Prostate gland (tissue), 2 donors: ENCODE measurements at regions not wholly inside any gene's neighbourhood (a gene's known extent, or its start where the extent isn't known, plus 50 kb on each side); places are given as distances from the start of the nearest gene placed in this dataset.

ENCODE experiments used
- DNase-seq: peaks from one replicate; pipeline ENCODE4 v3.0.0-alpha.2; 2019; ENCODE audit warnings: low spot score
- H3K27ac ChIP-seq, 2 donors: fragments of 200-600 bp; sonication (generic); 2 replicates each; pipeline ENCODE4 v1.5.1; 2017 to 2019
- H3K27me3 ChIP-seq: fragments of 200-600 bp; sonication (generic); replicated peaks from 2 replicates; pipeline ENCODE4 v1.5.1; 2019; ENCODE audit not compliant: insufficient read depth
- H3K36me3 ChIP-seq, 2 donors: fragments of 200-600 bp; sonication (generic); 1 replicate in 1 of 2; 2 replicates in 1 of 2; pipeline versions ENCODE4 v1.5.1 to v1.8.1; 2017 to 2019
- H3K4me1 ChIP-seq: fragments of 200-600 bp; sonication (generic); replicated peaks from 2 replicates; pipeline ENCODE4 v1.5.1; 2019
- H3K4me3 ChIP-seq, 2 donors: fragments of 200-600 bp; sonication (generic); 2 replicates each; pipeline ENCODE4 v1.5.1; 2017 to 2019
- H3K9me3 ChIP-seq: fragments of 200-600 bp; sonication (generic); 2 replicates; pipeline ENCODE4 v1.5.1; 2017
- CTCF ChIP-seq, 4 experiments: fragments of 200-600 bp in 2 of 4; fragments of 450-650 bp in 2 of 4; sonication (generic) in 2 of 4; IDR thresholded peaks; 1 replicate in 3 of 4; 2 replicates in 1 of 4; pipeline ENCODE4 v1.5.1; 2016 to 2019; ENCODE audit warnings: antibody characterized with exemption in 4 of 4, mild to moderate bottlenecking in 2 of 4, moderate library complexity in 2 of 4
- POLR2A ChIP-seq: fragments of 450-650 bp; IDR thresholded peaks from one replicate; pipeline ENCODE4 v1.6.1; 2016; ENCODE audit warnings: antibody characterized with exemption, mild to moderate bottlenecking
- POLR2AphosphoS5 ChIP-seq: sonication (generic); formaldehyde crosslinking; IDR thresholded peaks from one replicate; pipeline ENCODE4 v1.6.1; 2017; ENCODE audit warnings: antibody characterized with exemption
- WGBS: methylation state at CpG from one replicate; pipeline ENCODE4 v1.1.5; 2018; 5-methylcytosine and 5-hydroxymethylcytosine counted together
- intact Hi-C: fragments of 100-400 bp; cut with DNase I; formaldehyde crosslinking; loops from one replicate; pipeline ENCODE4 v1.14.2; 2022

DNA sequence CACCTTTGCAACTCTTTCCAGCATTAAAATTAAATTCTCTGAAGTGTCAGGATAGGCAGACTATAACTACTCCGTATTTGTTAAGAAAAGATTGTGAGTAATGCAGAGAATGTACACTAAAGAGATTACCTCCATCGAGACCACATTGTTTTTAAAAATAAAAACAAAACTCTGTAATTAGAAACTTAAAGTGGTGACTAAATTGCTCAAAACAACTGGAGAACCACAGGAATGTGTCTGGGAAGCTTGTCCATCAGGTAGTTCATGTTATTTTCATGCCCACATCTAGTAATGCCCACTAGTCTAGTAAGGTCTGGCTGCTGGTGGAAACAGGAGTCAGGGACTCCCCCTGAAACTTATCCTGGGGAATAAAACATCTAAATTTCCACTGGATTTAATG lies 103.0 kb upstream of the FOXQ1 start:
- no peak overlapping the region for H3K27ac ChIP-seq
- no peaks in the 10 kb centered on the region for H3K4me1 ChIP-seq
- 90% methylated on average over 2 of the region's 2 CpGs for WGBS

GRCh38 chr6:1203546-1203945 lies 108.4 kb upstream of the FOXQ1 start:
- H3K27ac ChIP-seq: no peak overlapping the region
- TF ChIP-seq POLR2A (no peak), CTCF (IDR thresholded peaks at IDR 0.05) (no peak), POLR2AphosphoS5 (no peak)
- no peaks in the 10 kb centered on the region for H3K9me3 ChIP-seq
- H3K36me3 ChIP-seq: no peaks in the 10 kb centered on the region
- intact Hi-C loops: no loop called here
- no peak for DNase-seq
- H3K4me1 ChIP-seq: no peaks in the 10 kb centered on the region
- no peaks in the 10 kb centered on the region for H3K27me3 ChIP-seq
- 74% methylated on average over 5 of the region's 5 CpGs for WGBS
- H3K4me3 ChIP-seq: no peak overlapping the region

More for the DNA sequence above, 103.0 kb upstream of the FOXQ1 start:
- H3K36me3 ChIP-seq: no peaks in the 10 kb centered on the region
- H3K9me3 ChIP-seq: no peaks in the 10 kb centered on the region
- no peak for DNase-seq
- TF ChIP-seq POLR2AphosphoS5 (no peak), CTCF (IDR thresholded peaks at IDR 0.05) (no peak), POLR2A (no peak)
- no peaks in the 10 kb centered on the region for H3K27me3 ChIP-seq
- H3K4me3 ChIP-seq: no peak overlapping the region
- intact Hi-C loops: no loop called here

- WGBS: 86% methylated on average over 7 of the region's 7 CpGs
- H3K27ac ChIP-seq: no peak overlapping the region
- intact Hi-C loops: no loop called here
Observed at GRCh38 chr6:1202201-1202600, 109.7 kb upstream of the FOXQ1 start.

DNA sequence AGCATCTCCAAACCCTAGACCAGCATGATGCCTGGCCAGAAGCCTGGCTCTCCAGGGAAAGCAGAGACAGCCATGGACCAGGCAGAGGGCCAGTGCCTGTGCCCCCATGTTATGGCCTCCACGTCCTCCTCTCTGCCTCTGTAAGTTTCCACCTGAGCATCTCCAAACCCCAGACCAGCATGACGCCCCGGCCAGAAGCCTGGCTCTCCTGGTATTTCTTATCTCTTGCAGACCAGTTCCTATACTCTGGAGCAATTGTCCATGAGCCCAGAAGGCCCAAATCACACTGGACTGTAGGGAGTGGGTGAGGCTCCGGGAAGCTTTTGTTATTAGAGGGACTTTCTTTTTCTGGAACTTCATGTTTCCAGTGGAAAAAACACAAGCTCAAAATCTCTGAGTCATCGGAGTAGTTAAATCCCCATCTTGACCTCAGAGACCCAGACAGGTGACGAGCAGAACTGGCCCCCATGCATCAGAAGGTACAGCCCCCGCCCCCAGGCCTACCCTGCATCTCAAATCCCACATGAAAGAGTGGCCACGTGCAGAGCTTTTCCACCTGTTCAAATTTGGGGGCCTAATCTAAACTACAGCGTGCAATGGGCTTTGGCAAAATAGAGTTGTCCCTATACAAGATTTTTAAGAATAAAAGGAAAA lies 110.2 kb upstream of the FOXQ1 start:
- no peaks in the 10 kb centered on the region for H3K27me3 ChIP-seq
- H3K27ac ChIP-seq: no peak overlapping the region
- H3K4me3 ChIP-seq: no peak overlapping the region
- TF ChIP-seq CTCF (IDR thresholded peaks at IDR 0.05): no peak
- no peak for TF ChIP-seq POLR2A
- no peak for TF ChIP-seq POLR2AphosphoS5
- DNase-seq: no peak
- no peaks in the 10 kb centered on the region for H3K4me1 ChIP-seq
- WGBS: 89% methylated on average over 9 of the region's 9 CpGs
- intact Hi-C loops: no loop called here
- no peaks in the 10 kb centered on the region for H3K36me3 ChIP-seq
- no peaks in the 10 kb centered on the region for H3K9me3 ChIP-seq

More at GRCh38 chr6:1202201-1202600, 109.7 kb upstream of the FOXQ1 start:
- no peak for DNase-seq
- TF ChIP-seq POLR2A (no peak), CTCF (IDR thresholded peaks at IDR 0.05) (no peak), POLR2AphosphoS5 (no peak)
- Histone ChIP-seq H3K9me3 (no peaks in the 10 kb centered on the region), H3K4me1 (no peaks in the 10 kb centered on the region), H3K4me3 (no peak overlapping the region), H3K36me3 (no peaks in the 10 kb centered on the region), H3K27me3 (no peaks in the 10 kb centered on the region)

DNA sequence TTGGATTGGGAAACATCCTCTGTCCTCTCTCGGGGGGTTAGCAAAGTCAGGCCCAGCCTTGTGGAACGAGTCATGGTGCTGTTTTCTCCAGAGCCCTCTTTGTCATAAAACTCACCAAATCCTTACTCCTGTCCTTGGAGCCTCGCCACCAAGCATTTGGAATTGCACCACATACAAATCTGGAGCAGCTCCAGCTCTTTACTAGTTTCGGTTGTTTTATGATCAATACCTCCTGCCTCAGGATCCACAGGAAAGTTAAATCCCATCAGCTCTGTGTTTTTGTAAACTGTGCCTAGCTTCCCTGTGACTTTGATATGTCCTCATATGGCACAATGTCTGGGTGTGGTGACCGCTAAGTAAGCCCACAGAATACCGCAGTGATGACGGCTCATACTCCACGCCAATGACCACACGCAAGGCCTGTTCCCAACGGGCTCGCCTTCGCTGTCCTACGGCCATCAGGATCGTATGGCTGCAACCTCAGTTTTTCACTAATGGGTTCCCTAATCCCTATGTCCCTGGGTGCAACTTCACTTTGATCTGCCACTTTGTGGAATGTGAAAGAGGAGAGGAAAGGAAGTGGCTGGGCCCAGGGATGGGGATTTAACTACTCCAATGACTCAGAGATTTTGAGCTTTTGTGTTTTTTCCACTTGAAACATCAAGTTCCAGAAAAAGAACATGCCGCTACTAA lies 111.3 kb upstream of the FOXQ1 start:
- no peaks in the 10 kb centered on the region for H3K4me1 ChIP-seq
- H3K4me3 ChIP-seq: no peak overlapping the region
- DNase-seq: no peak
- no peak for TF ChIP-seq POLR2A
- TF ChIP-seq CTCF (IDR thresholded peaks at IDR 0.05): no peak
- TF ChIP-seq POLR2AphosphoS5: no peak
- intact Hi-C loops: no loop called here
- WGBS: 86% methylated on average over 15 of the region's 15 CpGs
- H3K27me3 ChIP-seq: no peaks in the 10 kb centered on the region
- no peaks in the 10 kb centered on the region for H3K9me3 ChIP-seq
- H3K36me3 ChIP-seq: no peaks in the 10 kb centered on the region
- no peak overlapping the region for H3K27ac ChIP-seq
